ENCODE measurements at regions not wholly inside any gene's neighbourhood (a gene's known extent, or its start where the extent isn't known, plus 50 kb on each side); places are given as distances from the start of the nearest gene placed in this dataset.

GRCh38 chr3:187618722-187619121, 51.5 kb downstream of the SST start:
- H3K27me3 Mint-ChIP-seq = peaks cover 7% of the 10 kb centered on the region
- H3K4me1 Mint-ChIP-seq = no peaks in the 10 kb centered on the region
- DNase-seq (no peak), ATAC-seq (no peak)
- no peak overlapping the region for H3K27ac Mint-ChIP-seq
- H3K9me3 Mint-ChIP-seq = no peaks in the 10 kb centered on the region
- no peak overlapping the region for H3K4me3 Mint-ChIP-seq
- H3K36me3 Mint-ChIP-seq (ENCODE audit: low read depth) = no peaks in the 10 kb centered on the region

- Mint-ChIP-seq H3K27ac (no peak overlapping the region), H3K9me3 (no peaks in the 10 kb centered on the region), H3K36me3 (ENCODE audit: low read depth) (no peaks in the 10 kb centered on the region), H3K4me1 (no peaks in the 10 kb centered on the region), H3K27me3 (peaks cover 7% of the 10 kb centered on the region), H3K4me3 (no peak overlapping the region)
- no peak for DNase-seq
- no peak for ATAC-seq
These were observed 53.0 kb downstream of the SST start for GRCh38 chr3:187617213-187617612.

- H3K36me3 Mint-ChIP-seq (ENCODE audit: low read depth) = no peaks in the 10 kb centered on the region
- H3K27me3 Mint-ChIP-seq = peaks cover 7% of the 10 kb centered on the region
- H3K27ac Mint-ChIP-seq = no peak overlapping the region
- ATAC-seq (peak; percentile 71), DNase-seq (peak; percentile 67)
- H3K4me3 Mint-ChIP-seq = no peak overlapping the region
- no peaks in the 10 kb centered on the region for H3K9me3 Mint-ChIP-seq
- H3K4me1 Mint-ChIP-seq = no peaks in the 10 kb centered on the region
These were observed 53.8 kb downstream of the SST start for GRCh38 chr3:187616307-187616972.

- H3K36me3 Mint-ChIP-seq (ENCODE audit: low read depth) = no peaks in the 10 kb centered on the region
- no peak for ATAC-seq
- DNase-seq = no peak
- no peak overlapping the region for H3K4me3 Mint-ChIP-seq
- H3K27me3 Mint-ChIP-seq = peaks cover 7% of the 10 kb centered on the region
- no peaks in the 10 kb centered on the region for H3K9me3 Mint-ChIP-seq
- H3K4me1 Mint-ChIP-seq = no peaks in the 10 kb centered on the region
- H3K27ac Mint-ChIP-seq = no peak overlapping the region
These were observed 54.6 kb downstream of the SST start for GRCh38 chr3:187615630-187616029.

GRCh38 chr3:187612656-187613055, 57.5 kb downstream of the SST start:
- Mint-ChIP-seq H3K27me3 (peaks cover 30% of the 10 kb centered on the region), H3K27ac (no peak overlapping the region), H3K4me1 (no peaks in the 10 kb centered on the region), H3K9me3 (no peaks in the 10 kb centered on the region), H3K4me3 (no peak overlapping the region), H3K36me3 (ENCODE audit: low read depth) (no peaks in the 10 kb centered on the region)
- ATAC-seq (no peak), DNase-seq (no peak)

GRCh38 chr3:187610981-187611511, 59.1 kb downstream of the SST start:
- Mint-ChIP-seq H3K4me1 (no peaks in the 10 kb centered on the region), H3K27ac (no peak overlapping the region), H3K36me3 (ENCODE audit: low read depth) (no peaks in the 10 kb centered on the region), H3K9me3 (no peaks in the 10 kb centered on the region), H3K27me3 (peaks cover 40% of the 10 kb centered on the region), H3K4me3 (no peak overlapping the region)
- ATAC-seq = no peak
- DNase-seq = no peak

- Mint-ChIP-seq H3K4me3 (no peak overlapping the region), H3K27me3 (peaks cover 36% of the 10 kb centered on the region), H3K4me1 (no peaks in the 10 kb centered on the region), H3K27ac (no peak overlapping the region), H3K9me3 (no peaks in the 10 kb centered on the region), H3K36me3 (ENCODE audit: low read depth) (no peaks in the 10 kb centered on the region)
- DNase-seq (no peak), ATAC-seq (no peak)
These were observed 75.9 kb downstream of the SST start for GRCh38 chr3:187594272-187594671.

GRCh38 chr3:187593451-187593850, 76.7 kb downstream of the SST start:
- H3K4me1 Mint-ChIP-seq = no peaks in the 10 kb centered on the region
- DNase-seq (no peak), ATAC-seq (no peak)
- H3K4me3 Mint-ChIP-seq = no peak overlapping the region
- H3K27ac Mint-ChIP-seq = no peak overlapping the region
- H3K9me3 Mint-ChIP-seq = no peaks in the 10 kb centered on the region
- H3K27me3 Mint-ChIP-seq = peaks cover 38% of the 10 kb centered on the region
- H3K36me3 Mint-ChIP-seq (ENCODE audit: low read depth) = no peaks in the 10 kb centered on the region

GRCh38 chr3:187590861-187591576, 79.2 kb downstream of the SST start:
- Mint-ChIP-seq H3K4me1 (peaks cover 3% of the 10 kb centered on the region), H3K9me3 (no peaks in the 10 kb centered on the region), H3K4me3 (no peak overlapping the region), H3K27me3 (peaks cover 40% of the 10 kb centered on the region), H3K36me3 (ENCODE audit: low read depth) (no peaks in the 10 kb centered on the region), H3K27ac (no peak overlapping the region)
- no peak for ATAC-seq
- DNase-seq = no peak

- Mint-ChIP-seq H3K4me3 (no peak overlapping the region), H3K27ac (no peak overlapping the region), H3K9me3 (no peaks in the 10 kb centered on the region), H3K4me1 (peaks cover 3% of the 10 kb centered on the region), H3K27me3 (peaks cover 40% of the 10 kb centered on the region), H3K36me3 (ENCODE audit: low read depth) (no peaks in the 10 kb centered on the region)
- ATAC-seq (no peak), DNase-seq (no peak)
These were observed 83.1 kb downstream of the SST start for GRCh38 chr3:187587076-187587475.

GRCh38 chr3:187586226-187586625, 84.0 kb downstream of the SST start:
- no peaks in the 10 kb centered on the region for H3K36me3 Mint-ChIP-seq (ENCODE audit: low read depth)
- peaks cover 3% of the 10 kb centered on the region for H3K4me1 Mint-ChIP-seq
- no peak overlapping the region for H3K4me3 Mint-ChIP-seq
- H3K27ac Mint-ChIP-seq = no peak overlapping the region
- H3K27me3 Mint-ChIP-seq = peaks cover 41% of the 10 kb centered on the region
- H3K9me3 Mint-ChIP-seq = no peaks in the 10 kb centered on the region
- ATAC-seq (no peak), DNase-seq (no peak)

GRCh38 chr3:187572441-187572840, 97.8 kb downstream of the SST start:
- Mint-ChIP-seq H3K36me3 (ENCODE audit: low read depth) (no peaks in the 10 kb centered on the region), H3K27me3 (peaks cover 9% of the 10 kb centered on the region), H3K4me1 (no peaks in the 10 kb centered on the region), H3K4me3 (no peak overlapping the region), H3K27ac (no peak overlapping the region), H3K9me3 (no peaks in the 10 kb centered on the region)
- DNase-seq (no peak), ATAC-seq (no peak)

GRCh38 chr3:187571701-187572100, 98.5 kb downstream of the SST start:
- DNase-seq (no peak), ATAC-seq (no peak)
- H3K9me3 Mint-ChIP-seq = no peaks in the 10 kb centered on the region
- H3K36me3 Mint-ChIP-seq (ENCODE audit: low read depth) = no peaks in the 10 kb centered on the region
- H3K27me3 Mint-ChIP-seq = peaks cover 9% of the 10 kb centered on the region
- no peak overlapping the region for H3K4me3 Mint-ChIP-seq
- H3K4me1 Mint-ChIP-seq = no peaks in the 10 kb centered on the region
- no peak overlapping the region for H3K27ac Mint-ChIP-seq

- Mint-ChIP-seq H3K27ac (no peak overlapping the region), H3K9me3 (no peaks in the 10 kb centered on the region), H3K4me3 (no peak overlapping the region), H3K27me3 (peaks cover 7% of the 10 kb centered on the region), H3K36me3 (ENCODE audit: low read depth) (no peaks in the 10 kb centered on the region), H3K4me1 (no peaks in the 10 kb centered on the region)
- DNase-seq (no peak), ATAC-seq (no peak)
These were observed 99.4 kb downstream of the SST start for GRCh38 chr3:187570776-187571175.

- Mint-ChIP-seq H3K36me3 (ENCODE audit: low read depth) (no peaks in the 10 kb centered on the region), H3K9me3 (no peaks in the 10 kb centered on the region), H3K4me1 (no peaks in the 10 kb centered on the region), H3K4me3 (no peak overlapping the region), H3K27me3 (peaks cover 10% of the 10 kb centered on the region), H3K27ac (no peak overlapping the region)
- ATAC-seq = no peak
- DNase-seq = no peak
These were observed 102.0 kb downstream of the SST start for GRCh38 chr3:187568171-187568570.

Data from activated naive CD8-positive, alpha-beta T cell treated with anti-CD3 and anti-CD28 coated beads, Interleukin-2, amount 50 U/mL, for 24 hours (primary cell).